ENCODE measurements at regions not wholly inside any gene's neighbourhood (a gene's known extent, or its start where the extent isn't known, plus 50 kb on each side); places are given as distances from the start of the nearest gene placed in this dataset.

- DNase-seq (no peak), ATAC-seq (no peak)
- Histone ChIP-seq H3K27ac (ENCODE audit: low read length) (no peak overlapping the region), H3K9me3 (ENCODE audit: control insufficient read depth, low read length) (no peaks in the 10 kb centered on the region), H3K4me3 (ENCODE audit: low read length) (no peak overlapping the region), H3K27me3 (ENCODE audit: control insufficient read depth, insufficient read depth) (no peaks in the 10 kb centered on the region), H3K4me1 (ENCODE audit: control insufficient read depth, insufficient read depth, low read length) (no peaks in the 10 kb centered on the region)
- intact Hi-C loops (cut with DNase I), result no loop called here
- WGBS, result 26% methylated on average over 4 of the region's 4 CpGs
Observed at GRCh38 chr14:87161502-87161901, 831.5 kb downstream of the GALC start.

- Histone ChIP-seq H3K27ac (ENCODE audit: low read length) (no peak overlapping the region), H3K4me1 (ENCODE audit: control insufficient read depth, insufficient read depth, low read length) (no peaks in the 10 kb centered on the region), H3K27me3 (ENCODE audit: control insufficient read depth, insufficient read depth) (no peaks in the 10 kb centered on the region), H3K9me3 (ENCODE audit: control insufficient read depth, low read length) (no peaks in the 10 kb centered on the region), H3K4me3 (ENCODE audit: low read length) (no peak overlapping the region)
- DNase-seq (no peak), ATAC-seq (no peak)
- 19% methylated on average over 2 of the region's 2 CpGs for WGBS
- intact Hi-C loops (cut with DNase I), result no loop called here
Observed at GRCh38 chr14:87160989-87161388, 832.0 kb downstream of the GALC start.

- Histone ChIP-seq H3K27me3 (ENCODE audit: control insufficient read depth, insufficient read depth) (no peaks in the 10 kb centered on the region), H3K9me3 (ENCODE audit: control insufficient read depth, low read length) (no peaks in the 10 kb centered on the region), H3K27ac (ENCODE audit: low read length) (no peak overlapping the region), H3K4me1 (ENCODE audit: control insufficient read depth, insufficient read depth, low read length) (no peaks in the 10 kb centered on the region), H3K4me3 (ENCODE audit: low read length) (no peak overlapping the region)
- ATAC-seq (no peak), DNase-seq (no peak)
- 79% methylated on average over 5 of the region's 5 CpGs for WGBS
- intact Hi-C loops (cut with DNase I), result no loop called here
Observed at GRCh38 chr14:87158283-87158682, 834.7 kb downstream of the GALC start.

- H3K9me3 ChIP-seq (ENCODE audit: control insufficient read depth, low read length), result no peaks in the 10 kb centered on the region
- intact Hi-C loops (cut with DNase I), result no loop called here
- H3K4me1 ChIP-seq (ENCODE audit: control insufficient read depth, insufficient read depth, low read length), result no peaks in the 10 kb centered on the region
- no peak overlapping the region for H3K4me3 ChIP-seq (ENCODE audit: low read length)
- ATAC-seq, result no peak
- no peaks in the 10 kb centered on the region for H3K27me3 ChIP-seq (ENCODE audit: control insufficient read depth, insufficient read depth)
- no peak overlapping the region for H3K27ac ChIP-seq (ENCODE audit: low read length)
- no peak for DNase-seq
Observed at GRCh38 chr14:87156878-87157277, 836.1 kb downstream of the GALC start.

- no peaks in the 10 kb centered on the region for H3K27me3 ChIP-seq (ENCODE audit: control insufficient read depth, insufficient read depth)
- no peak overlapping the region for H3K27ac ChIP-seq (ENCODE audit: low read length)
- ATAC-seq (no peak), DNase-seq (no peak)
- H3K4me1 ChIP-seq (ENCODE audit: control insufficient read depth, insufficient read depth, low read length), result no peaks in the 10 kb centered on the region
- H3K4me3 ChIP-seq (ENCODE audit: low read length), result no peak overlapping the region
- intact Hi-C loops (cut with DNase I), result no loop called here
- WGBS, result 82% methylated on average over 1 of the region's 1 CpG
- H3K9me3 ChIP-seq (ENCODE audit: control insufficient read depth, low read length), result no peaks in the 10 kb centered on the region
Observed at GRCh38 chr14:87155856-87156488, 837.0 kb downstream of the GALC start.

GRCh38 chr14:87153901-87154300 lies 839.1 kb downstream of the GALC start:
- Histone ChIP-seq H3K4me3 (ENCODE audit: low read length) (no peak overlapping the region), H3K27me3 (ENCODE audit: control insufficient read depth, insufficient read depth) (no peaks in the 10 kb centered on the region), H3K27ac (ENCODE audit: low read length) (no peak overlapping the region), H3K4me1 (ENCODE audit: control insufficient read depth, insufficient read depth, low read length) (no peaks in the 10 kb centered on the region), H3K9me3 (ENCODE audit: control insufficient read depth, low read length) (no peaks in the 10 kb centered on the region)
- intact Hi-C loops (cut with DNase I), result no loop called here
- 69% methylated on average over 4 of the region's 4 CpGs for WGBS
- ATAC-seq (no peak), DNase-seq (no peak)

- Histone ChIP-seq H3K9me3 (ENCODE audit: control insufficient read depth, low read length) (no peaks in the 10 kb centered on the region), H3K27me3 (ENCODE audit: control insufficient read depth, insufficient read depth) (no peaks in the 10 kb centered on the region), H3K27ac (ENCODE audit: low read length) (no peak overlapping the region), H3K4me3 (ENCODE audit: low read length) (no peak overlapping the region), H3K4me1 (ENCODE audit: control insufficient read depth, insufficient read depth, low read length) (no peaks in the 10 kb centered on the region)
- 67% methylated on average over 2 of the region's 2 CpGs for WGBS
- DNase-seq, result no peak
- intact Hi-C loops (cut with DNase I), result no loop called here
- ATAC-seq, result no peak
Observed at GRCh38 chr14:87153391-87153790, 839.6 kb downstream of the GALC start.

GRCh38 chr14:87152693-87153092 lies 840.3 kb downstream of the GALC start:
- intact Hi-C loops (cut with DNase I), result no loop called here
- H3K4me3 ChIP-seq (ENCODE audit: low read length), result no peak overlapping the region

GRCh38 chr14:87149583-87150354 lies 843.2 kb downstream of the GALC start:
- no peak overlapping the region for H3K27ac ChIP-seq (ENCODE audit: low read length)
- DNase-seq (no peak), ATAC-seq (no peak)
- intact Hi-C loops (cut with DNase I), result no loop called here
- no peaks in the 10 kb centered on the region for H3K27me3 ChIP-seq (ENCODE audit: control insufficient read depth, insufficient read depth)
- H3K9me3 ChIP-seq (ENCODE audit: control insufficient read depth, low read length), result no peaks in the 10 kb centered on the region
- 49% methylated on average over 6 of the region's 6 CpGs for WGBS
- H3K4me1 ChIP-seq (ENCODE audit: control insufficient read depth, insufficient read depth, low read length), result no peaks in the 10 kb centered on the region
- no peak overlapping the region for H3K4me3 ChIP-seq (ENCODE audit: low read length)

More at GRCh38 chr14:87152693-87153092, 840.3 kb downstream of the GALC start:
- 44% methylated on average over 5 of the region's 5 CpGs for WGBS
- no peaks in the 10 kb centered on the region for H3K27me3 ChIP-seq (ENCODE audit: control insufficient read depth, insufficient read depth)
- H3K4me1 ChIP-seq (ENCODE audit: control insufficient read depth, insufficient read depth, low read length), result no peaks in the 10 kb centered on the region
- no peak overlapping the region for H3K27ac ChIP-seq (ENCODE audit: low read length)
- no peak for DNase-seq
- no peak for ATAC-seq
- no peaks in the 10 kb centered on the region for H3K9me3 ChIP-seq (ENCODE audit: control insufficient read depth, low read length)

GRCh38 chr14:87148655-87149054 lies 844.3 kb downstream of the GALC start:
- Histone ChIP-seq H3K9me3 (ENCODE audit: control insufficient read depth, low read length) (no peaks in the 10 kb centered on the region), H3K4me1 (ENCODE audit: control insufficient read depth, insufficient read depth, low read length) (no peaks in the 10 kb centered on the region), H3K27ac (ENCODE audit: low read length) (no peak overlapping the region), H3K27me3 (ENCODE audit: control insufficient read depth, insufficient read depth) (no peaks in the 10 kb centered on the region), H3K4me3 (ENCODE audit: low read length) (no peak overlapping the region)
- intact Hi-C loops (cut with DNase I), result no loop called here
- no peak for DNase-seq
- ATAC-seq, result no peak
- WGBS, result 48% methylated on average over 3 of the region's 3 CpGs

GRCh38 chr14:87142551-87143211 lies 850.3 kb downstream of the GALC start:
- Histone ChIP-seq H3K9me3 (ENCODE audit: control insufficient read depth, low read length) (no peaks in the 10 kb centered on the region), H3K27me3 (ENCODE audit: control insufficient read depth, insufficient read depth) (no peaks in the 10 kb centered on the region), H3K4me3 (ENCODE audit: low read length) (no peak overlapping the region), H3K27ac (ENCODE audit: low read length) (no peak overlapping the region), H3K4me1 (ENCODE audit: control insufficient read depth, insufficient read depth, low read length) (no peaks in the 10 kb centered on the region)
- intact Hi-C loops (cut with DNase I), result no loop called here
- ATAC-seq, result no peak
- no peak for DNase-seq
- 92% methylated on average over 3 of the region's 3 CpGs for WGBS
